ENCODE measurements at regions not wholly inside any gene's neighbourhood (a gene's known extent, or its start where the extent isn't known, plus 50 kb on each side); places are given as distances from the start of the nearest gene placed in this dataset.

DNA sequence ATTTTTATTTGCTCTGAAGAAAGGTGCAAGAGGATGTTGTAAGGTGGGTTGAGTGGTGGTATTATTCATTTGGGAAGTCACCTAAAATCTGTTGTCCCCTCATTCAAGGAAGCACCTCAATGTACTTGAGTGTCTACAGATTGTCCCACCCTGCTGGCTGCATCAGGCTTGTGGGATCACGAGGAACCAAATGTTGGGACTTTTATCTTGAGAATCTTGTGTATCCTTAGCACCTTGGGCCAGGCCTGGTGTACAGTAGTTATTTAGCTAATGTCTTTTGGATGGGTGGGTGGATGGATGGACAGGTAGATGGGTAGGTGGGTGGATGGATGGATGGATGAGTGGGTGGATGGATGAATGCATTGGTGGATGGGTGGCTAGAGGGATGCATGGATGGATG lies 519.3 kb downstream of the BCL11B start:
- H3K4me3 ChIP-seq (ENCODE audit: low read depth, low read length) = no peak overlapping the region
- TF ChIP-seq, protein P1, sequence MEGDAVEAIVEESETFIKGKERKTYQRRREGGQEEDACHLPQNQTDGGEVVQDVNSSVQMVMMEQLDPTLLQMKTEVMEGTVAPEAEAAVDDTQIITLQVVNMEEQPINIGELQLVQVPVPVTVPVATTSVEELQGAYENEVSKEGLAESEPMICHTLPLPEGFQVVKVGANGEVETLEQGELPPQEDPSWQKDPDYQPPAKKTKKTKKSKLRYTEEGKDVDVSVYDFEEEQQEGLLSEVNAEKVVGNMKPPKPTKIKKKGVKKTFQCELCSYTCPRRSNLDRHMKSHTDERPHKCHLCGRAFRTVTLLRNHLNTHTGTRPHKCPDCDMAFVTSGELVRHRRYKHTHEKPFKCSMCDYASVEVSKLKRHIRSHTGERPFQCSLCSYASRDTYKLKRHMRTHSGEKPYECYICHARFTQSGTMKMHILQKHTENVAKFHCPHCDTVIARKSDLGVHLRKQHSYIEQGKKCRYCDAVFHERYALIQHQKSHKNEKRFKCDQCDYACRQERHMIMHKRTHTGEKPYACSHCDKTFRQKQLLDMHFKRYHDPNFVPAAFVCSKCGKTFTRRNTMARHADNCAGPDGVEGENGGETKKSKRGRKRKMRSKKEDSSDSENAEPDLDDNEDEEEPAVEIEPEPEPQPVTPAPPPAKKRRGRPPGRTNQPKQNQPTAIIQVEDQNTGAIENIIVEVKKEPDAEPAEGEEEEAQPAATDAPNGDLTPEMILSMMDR (conservative IDR thresholded peaks at IDR 0.05; ENCODE audit: low read depth, low read length) = no peak
- no peak for DNase-seq (ENCODE audit: low read depth)

DNA sequence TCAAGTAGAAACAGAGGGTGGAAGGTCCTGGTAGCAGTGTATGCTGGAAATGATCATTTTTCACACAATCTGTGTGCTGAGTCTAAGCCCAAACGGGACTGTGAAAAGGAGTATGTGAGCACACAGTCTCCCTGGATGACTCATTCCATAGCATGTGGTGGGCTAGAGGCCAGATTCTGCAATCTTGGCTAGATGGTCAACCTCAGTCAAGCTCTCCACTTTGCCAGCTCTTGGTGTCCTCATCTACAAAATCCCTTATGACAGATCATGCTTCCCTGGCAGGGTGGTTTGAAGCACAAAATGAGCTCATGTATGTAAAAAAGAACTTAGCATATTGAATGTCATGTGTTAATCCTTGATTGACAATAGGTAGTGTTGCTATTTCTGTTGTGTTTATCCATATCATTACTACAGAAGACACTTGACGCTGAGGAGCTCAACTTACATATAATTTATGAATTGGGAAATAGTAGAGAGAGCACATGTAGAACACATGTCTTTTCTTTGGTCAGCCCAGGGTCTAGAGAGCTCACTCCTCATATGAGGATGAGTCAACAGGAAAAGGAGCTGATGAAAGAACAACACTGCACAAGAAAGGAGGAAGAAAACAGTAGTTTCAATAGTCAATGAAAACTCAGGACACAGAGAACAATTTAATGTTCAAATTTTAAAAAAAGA lies 517.5 kb downstream of the BCL11B start:
- no peak overlapping the region for H3K4me3 ChIP-seq (ENCODE audit: low read depth, low read length)
- TF ChIP-seq, protein P1 (conservative IDR thresholded peaks at IDR 0.05; ENCODE audit: low read depth, low read length) = no peak
- no peak for DNase-seq (ENCODE audit: low read depth)

DNA sequence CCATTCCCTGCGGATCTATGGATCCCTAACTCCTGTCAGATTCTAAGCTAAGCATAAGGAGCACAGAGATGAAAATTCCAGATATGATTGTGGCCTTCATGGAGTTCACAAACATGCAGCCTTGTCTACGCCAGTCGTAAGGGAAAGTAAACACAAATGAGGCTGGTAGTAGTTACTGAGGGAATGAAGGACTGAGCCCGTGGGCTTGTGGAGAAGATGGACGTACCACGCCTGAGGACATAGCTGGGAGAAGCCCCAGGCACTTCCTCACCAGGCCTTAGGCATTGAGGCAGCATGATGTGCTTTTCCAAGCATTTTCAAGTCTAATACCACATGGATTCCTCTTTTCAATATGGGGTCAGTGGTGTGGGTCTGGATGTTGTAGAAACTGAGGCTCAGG lies 515.2 kb downstream of the BCL11B start:
- no peak overlapping the region for H3K4me3 ChIP-seq (ENCODE audit: low read depth, low read length)
- TF ChIP-seq, protein P1 (conservative IDR thresholded peaks at IDR 0.05; ENCODE audit: low read depth, low read length) = no peak
- DNase-seq (ENCODE audit: low read depth) = no peak

DNA sequence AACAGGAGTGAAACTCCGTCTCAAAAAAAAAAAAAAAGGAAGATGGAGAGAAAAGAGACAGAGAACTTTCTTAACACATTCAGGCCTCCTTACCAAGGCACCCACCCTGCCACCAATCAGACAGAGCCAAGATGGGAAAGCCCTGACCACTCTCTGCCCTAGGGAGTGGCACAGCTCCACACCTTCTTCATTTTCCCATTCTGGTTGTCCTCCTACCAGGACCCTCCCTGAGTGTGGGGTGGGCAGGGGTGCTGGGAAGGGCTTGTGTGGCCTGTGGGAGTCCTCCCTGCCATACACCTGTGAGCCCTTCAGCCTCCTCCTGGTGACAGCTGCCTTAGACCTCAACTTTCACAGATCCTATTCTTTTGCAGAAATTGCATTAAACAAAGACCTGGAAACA lies 513.6 kb downstream of the BCL11B start:
- H3K4me3 ChIP-seq (ENCODE audit: low read depth, low read length) = no peak overlapping the region
- DNase-seq (ENCODE audit: low read depth) = no peak
- TF ChIP-seq, protein P1 (conservative IDR thresholded peaks at IDR 0.05; ENCODE audit: low read depth, low read length) = no peak

GRCh38 chr14:98761993-98762392 lies 510.0 kb downstream of the BCL11B start:
- TF ChIP-seq, protein P1 (conservative IDR thresholded peaks at IDR 0.05; ENCODE audit: low read depth, low read length) = no peak
- no peak overlapping the region for H3K4me3 ChIP-seq (ENCODE audit: low read depth, low read length)
- DNase-seq (ENCODE audit: low read depth) = no peak

- TF ChIP-seq, protein P1 (conservative IDR thresholded peaks at IDR 0.05; ENCODE audit: low read depth, low read length) = no peak
- no peak overlapping the region for H3K4me3 ChIP-seq (ENCODE audit: low read depth, low read length)
- no peak for DNase-seq (ENCODE audit: low read depth)
Measured at GRCh38 chr14:98766818-98767217, 505.2 kb downstream of the BCL11B start.

DNA sequence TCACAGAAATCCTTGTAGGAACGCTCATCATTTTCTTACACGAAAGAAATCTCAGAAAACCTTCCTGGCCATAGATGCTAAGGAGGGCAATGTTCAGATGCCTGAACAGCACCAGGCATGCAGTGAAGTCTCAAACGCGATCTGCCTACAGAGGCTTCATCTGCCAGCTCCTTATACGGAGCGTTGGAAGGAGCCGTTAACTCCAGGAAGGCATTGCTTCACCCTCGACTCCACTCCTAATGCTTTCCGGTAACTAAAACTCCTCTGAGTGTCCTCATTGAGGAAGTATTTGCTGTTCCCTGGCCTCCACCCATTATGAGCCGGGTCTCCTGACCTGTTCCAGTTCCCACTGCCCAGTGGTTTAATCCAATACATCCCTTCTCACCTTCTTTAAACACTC lies 502.7 kb downstream of the BCL11B start:
- TF ChIP-seq, protein P1 (conservative IDR thresholded peaks at IDR 0.05; ENCODE audit: low read depth, low read length) = no peak
- H3K4me3 ChIP-seq (ENCODE audit: low read depth, low read length) = no peak overlapping the region
- DNase-seq (ENCODE audit: low read depth) = no peak

All from epithelial cell of proximal tubule (primary cell).